Erythroblast (primary cell): ENCODE measurements at regions not wholly inside any gene's neighbourhood (a gene's known extent, or its start where the extent isn't known, plus 50 kb on each side); places are given as distances from the start of the nearest gene placed in this dataset.

Experiments
- GATA1 ChIP-seq: IDR thresholded peaks from 2 replicates; pipeline ENCODE4 v1.6.1; 2011; ENCODE audit warnings: low read depth, mild to moderate bottlenecking, control low read depth, low read length, moderate library complexity
- POLR2A ChIP-seq: IDR thresholded peaks from 2 replicates; pipeline ENCODE4 v1.6.1; 2011; ENCODE audit warnings: mild to moderate bottlenecking, low read length

DNA sequence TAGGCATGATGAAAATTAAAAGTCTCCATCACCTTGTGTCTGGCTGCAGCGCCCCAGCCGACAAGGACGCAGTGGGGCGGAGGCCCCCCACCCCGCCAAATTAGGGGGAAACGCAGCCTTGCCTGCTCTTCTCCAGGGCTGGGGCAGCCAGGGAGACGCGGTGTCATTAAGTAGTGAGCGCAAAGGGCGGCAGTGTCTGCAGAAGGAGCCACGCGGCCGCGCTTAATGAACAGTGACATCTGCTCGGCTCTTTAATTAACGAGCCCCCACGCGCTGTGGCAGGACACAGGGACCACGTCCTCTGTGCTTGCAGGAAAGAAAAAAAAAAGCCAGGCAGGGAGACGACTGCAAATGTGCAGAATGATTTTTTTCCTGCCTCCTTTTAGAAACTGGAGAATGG lies 93.4 kb upstream of the NCOR2 start:
- no peak for TF ChIP-seq POLR2A
- no peak for TF ChIP-seq GATA1
